IMR-90 (cell line): ENCODE measurements at regions not wholly inside any gene's neighbourhood (a gene's known extent, or its start where the extent isn't known, plus 50 kb on each side); places are given as distances from the start of the nearest gene placed in this dataset.

Experiments used
- ATAC-seq: fragments of 200-7000 bp; cut with Tn5 transposase; 2 replicates; pipeline ENCODE4 v1.9.1; 2020; ENCODE audit warnings: low read depth, mild to moderate bottlenecking, moderate library complexity
- BruUV-seq: library from RNA; stranded (reverse); fragments of 400-500 nt; replicated peaks from 2 replicates; lab custom pipeline; 2021; lab: Mats Ljungman, UMichigan
- CTCF ChIA-PET: fragments of 300-600 bp; formaldehyde crosslinking; extraction: SDS; loops from one replicate; lab custom pipeline; 2021; ENCODE audit warnings: antibody characterized with exemption; lab: Yijun Ruan, JAX
- POLR2A ChIA-PET: fragments of 300-600 bp; sonication (Branson Sonifier 250); formaldehyde crosslinking; loops from one replicate; lab custom pipeline; 2022; ENCODE audit warnings: antibody characterized with exemption; ENCODE audit not compliant: unreplicated experiment; lab: Charles Lee
- DNase-seq: peaks from one replicate; pipeline ENCODE4 v3.0.0; 2013
- H2AFZ ChIP-seq: replicated peaks from 2 replicates; pipeline ENCODE3; 2013; ENCODE audit warnings: low read length, mild to moderate bottlenecking; ENCODE audit not compliant: poor library complexity
- H2AK5ac ChIP-seq: 2 replicates; pipeline ENCODE4 v1.6.1; 2013; ENCODE audit warnings: low read depth, low read length, inconsistent platforms
- H2AK9ac ChIP-seq: replicated peaks from 2 replicates; pipeline ENCODE3; 2013; ENCODE audit warnings: mild to moderate bottlenecking, low read depth, low read length, moderate library complexity; ENCODE audit not compliant: poor library complexity
- H2BK120ac ChIP-seq: 2 replicates; pipeline ENCODE4 v1.6.1; 2013; ENCODE audit warnings: low read depth, low read length, inconsistent platforms
- H2BK15ac ChIP-seq: 3 replicates; pipeline ENCODE4 v1.6.1; 2013; ENCODE audit warnings: low read depth, low read length, inconsistent platforms
- H2BK20ac ChIP-seq: 2 replicates; pipeline ENCODE4 v1.6.1; 2013; ENCODE audit warnings: low read depth, mild to moderate bottlenecking, inconsistent platforms, low read length, moderate library complexity
- H2BK5ac ChIP-seq: 2 replicates; pipeline ENCODE4 v1.6.1; 2013; ENCODE audit warnings: mild to moderate bottlenecking, low read depth, low read length, inconsistent platforms; ENCODE audit not compliant: poor library complexity, severe bottlenecking
- H3K14ac ChIP-seq: replicated peaks from 2 replicates; pipeline ENCODE4 v1.6.1; 2013; ENCODE audit warnings: low read depth, low read length, inconsistent platforms
- H3K18ac ChIP-seq: 2 replicates; pipeline ENCODE4 v1.6.1; 2013; ENCODE audit warnings: low read depth, low read length, control low read depth
- H3K23ac ChIP-seq: 2 replicates; pipeline ENCODE4 v1.6.1; 2013; ENCODE audit warnings: low read depth, low read length, inconsistent platforms
- H3K27ac ChIP-seq: 2 replicates; pipeline ENCODE4 v1.5.1; 2013; ENCODE audit warnings: mild to moderate bottlenecking, control low read depth, low read length; ENCODE audit not compliant: insufficient read depth
- H3K27me3 ChIP-seq: 2 replicates; pipeline ENCODE4 v1.6.1; 2013; ENCODE audit warnings: low read length; ENCODE audit not compliant: control insufficient read depth, insufficient read depth
- H3K36me3 ChIP-seq: 2 replicates; pipeline ENCODE4 v1.6.1; 2013; ENCODE audit warnings: low read length, mixed read lengths; ENCODE audit not compliant: control insufficient read depth, insufficient read depth
- H3K4ac ChIP-seq: 2 replicates; pipeline ENCODE4 v1.6.1; 2013; ENCODE audit warnings: low read depth, low read length, inconsistent platforms
- H3K4me1 ChIP-seq: 2 replicates; pipeline ENCODE4 v1.6.1; 2013; ENCODE audit warnings: low read length, mixed read lengths; ENCODE audit not compliant: control insufficient read depth, insufficient read depth
- H3K4me2 ChIP-seq: 2 replicates; pipeline ENCODE4 v1.6.1; 2013; ENCODE audit warnings: low read depth, mild to moderate bottlenecking, control low read depth, low read length, moderate library complexity
- H3K4me3 ChIP-seq: 2 replicates; pipeline ENCODE4 v1.5.1; 2013; ENCODE audit warnings: low read depth, mild to moderate bottlenecking, control low read depth, low read length, moderate library complexity; ENCODE audit not compliant: insufficient read depth
- H3K56ac ChIP-seq: 2 replicates; pipeline ENCODE4 v1.6.1; 2013; ENCODE audit warnings: low read length, inconsistent platforms; ENCODE audit not compliant: insufficient read depth; ENCODE audit errors: extremely low read depth
- H3K79me1 ChIP-seq, 2 experiments: 2 replicates each; pipeline ENCODE4 v1.6.1; 2013; ENCODE audit warnings: low read length in 2 of 2, inconsistent platforms in 1 of 2, low read depth in 1 of 2
- H3K9ac ChIP-seq: 2 replicates; pipeline ENCODE4 v1.6.1; 2013; ENCODE audit warnings: low read depth, low read length, control low read depth
- H3K9me1 ChIP-seq: 2 replicates; pipeline ENCODE4 v1.6.1; 2013; ENCODE audit warnings: low read length, inconsistent platforms; ENCODE audit not compliant: insufficient read depth
- H3K9me3 ChIP-seq: 2 replicates; pipeline ENCODE4 v1.6.1; 2013; ENCODE audit warnings: low read length; ENCODE audit not compliant: control insufficient read depth, insufficient read depth
- H4K20me1 ChIP-seq: 2 replicates; pipeline ENCODE4 v1.6.1; 2013; ENCODE audit warnings: low read length, inconsistent platforms; ENCODE audit not compliant: insufficient read depth
- H4K5ac ChIP-seq: 2 replicates; pipeline ENCODE4 v1.6.1; 2013; ENCODE audit warnings: mild to moderate bottlenecking, low read depth, low read length, control low read depth
- H4K8ac ChIP-seq, 2 experiments: 2 replicates each; pipeline ENCODE4 v1.6.1; 2013; ENCODE audit warnings: low read depth in 2 of 2, low read length in 2 of 2, control low read depth in 1 of 2, inconsistent platforms in 1 of 2
- H4K91ac ChIP-seq: 2 replicates; pipeline ENCODE4 v1.6.1; 2013; ENCODE audit warnings: low read depth, low read length, inconsistent platforms; ENCODE audit not compliant: insufficient read depth
- BHLHE40 ChIP-seq: fragments of 150-350 bp; IDR thresholded peaks from 2 replicates; pipeline ENCODE4 v1.6.1; 2016; ENCODE audit warnings: mild to moderate bottlenecking, low read depth, low read length
- CHD1 ChIP-seq: IDR thresholded peaks from 2 replicates; pipeline ENCODE4 v1.6.1; 2012; ENCODE audit warnings: low read depth, low read length, improper control_type of control experiment
- ELK1 ChIP-seq: fragments of 150-350 bp; IDR thresholded peaks from 2 replicates; pipeline ENCODE4 v1.6.1; 2016; ENCODE audit warnings: low read depth, mild to moderate bottlenecking, low read length, moderate library complexity, borderline replicate concordance
- MAFK ChIP-seq: IDR thresholded peaks from 2 replicates; pipeline ENCODE4 v1.6.1; 2012; ENCODE audit warnings: low read depth, low read length, improper control_type of control experiment
- MXI1 ChIP-seq: IDR thresholded peaks from 2 replicates; pipeline ENCODE4 v1.6.1; 2012; ENCODE audit warnings: low read depth, mild to moderate bottlenecking, low read length, moderate library complexity, borderline replicate concordance
- NFE2L2 ChIP-seq: fragments of 150-350 bp; IDR thresholded peaks from 2 replicates; pipeline ENCODE4 v1.6.1; 2016; ENCODE audit warnings: low read depth, mild to moderate bottlenecking, low read length
- POLR2A ChIP-seq: IDR thresholded peaks from 2 replicates; pipeline ENCODE4 v1.6.1; 2012; ENCODE audit warnings: mild to moderate bottlenecking, low read depth, low read length
- RAD21 ChIP-seq: IDR thresholded peaks from 2 replicates; pipeline ENCODE4 v1.6.1; 2012; ENCODE audit warnings: low read length, improper control_type of control experiment
- SMC3 ChIP-seq: fragments of 150-350 bp; IDR thresholded peaks from 2 replicates; pipeline ENCODE4 v1.6.1; 2016; ENCODE audit warnings: low read depth, mild to moderate bottlenecking, antibody characterized with exemption, low read length, moderate library complexity
- dilution Hi-C: fragments of 300-500 bp; cut with HindIII; formaldehyde crosslinking; loops from one replicate; pipeline ENCODE4 v1.14.3; 2018; ENCODE audit warnings: low sequenced_read_pairs; ENCODE audit not compliant: unreplicated experiment
- in situ Hi-C: fragments of 300-500 bp; cut with MboI; formaldehyde crosslinking; loops from 3 replicates; pipeline ENCODE4 v1.14.3; 2019; ENCODE audit warnings: low sequenced_read_pairs, inconsistent platforms, mixed read lengths
- intact Hi-C: fragments of 100-400 bp; cut with micrococcal nuclease; formaldehyde crosslinking; loops from 2 replicates; pipeline ENCODE4 v1.10.0; 2022
- TF ChIP-seq, protein P1 (sequence below): fragments of 150-350 bp; IDR thresholded peaks from 2 replicates; pipeline ENCODE4 v1.6.1; 2017; ENCODE audit warnings: mild to moderate bottlenecking, antibody characterized with exemption, low read length, low read depth

DNA sequence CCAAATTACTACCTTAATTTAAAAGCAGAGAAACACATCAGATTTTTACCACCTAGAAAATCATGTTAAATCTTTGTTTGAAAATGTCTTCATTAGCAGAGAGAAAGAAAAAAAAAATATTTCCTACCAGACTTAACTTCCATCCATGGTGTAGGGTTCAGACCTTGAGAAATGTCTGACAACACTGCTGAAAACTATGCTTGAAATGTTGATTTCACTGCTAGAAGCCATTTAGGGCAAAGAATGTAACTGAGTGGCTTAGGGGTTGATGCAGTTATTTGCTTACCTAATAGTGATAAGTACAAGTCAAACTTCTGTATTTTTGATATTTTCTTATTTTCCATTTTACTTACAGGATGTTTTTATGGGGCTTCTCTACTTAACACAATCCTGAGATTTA lies 495.6 kb upstream of the NEGR1 start:
- no peaks in the 10 kb centered on the region for H3K27me3 ChIP-seq
- CTCF ChIA-PET: no interaction called here

More for the DNA sequence above, 495.6 kb upstream of the NEGR1 start:
- no peak overlapping the region for H2AFZ ChIP-seq
- H3K4ac ChIP-seq: no peak overlapping the region
- H2AK9ac ChIP-seq: no peak overlapping the region
- no peaks in the 10 kb centered on the region for H3K4me1 ChIP-seq
- H3K56ac ChIP-seq: no peak overlapping the region
- in situ Hi-C loops: no loop called here
- H3K4me3 ChIP-seq: no peak overlapping the region
- no peak overlapping the region for H2AK5ac ChIP-seq
- no peak overlapping the region for H3K18ac ChIP-seq
- no peak for TF ChIP-seq CHD1
- TF ChIP-seq SMC3: no peak
- TF ChIP-seq, protein P1, sequence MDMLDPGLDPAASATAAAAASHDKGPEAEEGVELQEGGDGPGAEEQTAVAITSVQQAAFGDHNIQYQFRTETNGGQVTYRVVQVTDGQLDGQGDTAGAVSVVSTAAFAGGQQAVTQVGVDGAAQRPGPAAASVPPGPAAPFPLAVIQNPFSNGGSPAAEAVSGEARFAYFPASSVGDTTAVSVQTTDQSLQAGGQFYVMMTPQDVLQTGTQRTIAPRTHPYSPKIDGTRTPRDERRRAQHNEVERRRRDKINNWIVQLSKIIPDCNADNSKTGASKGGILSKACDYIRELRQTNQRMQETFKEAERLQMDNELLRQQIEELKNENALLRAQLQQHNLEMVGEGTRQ: no peak
- no peak for TF ChIP-seq RAD21
- no peak for TF ChIP-seq ELK1
- no peak for TF ChIP-seq POLR2A
- TF ChIP-seq NFE2L2: no peak
- TF ChIP-seq MXI1: no peak
- TF ChIP-seq BHLHE40: no peak
- TF ChIP-seq MAFK: no peak
- dilution Hi-C loops: no loop called here
- BruUV-seq: no TSS peak
- H3K9me1 ChIP-seq: no peaks in the 10 kb centered on the region
- no peaks in the 10 kb centered on the region for H3K36me3 ChIP-seq
- H4K5ac ChIP-seq: no peak overlapping the region
- no peak overlapping the region for H3K9ac ChIP-seq
- no peak overlapping the region for H4K91ac ChIP-seq
- H3K9me3 ChIP-seq: peaks cover 1% of the 10 kb centered on the region; the same call in 1 of the 2 replicates
- H3K23ac ChIP-seq: no peak overlapping the region
- DNase-seq (no peak), ATAC-seq (no peak)
- H4K20me1 ChIP-seq: no peaks in the 10 kb centered on the region
- no peak overlapping the region for H2BK20ac ChIP-seq
- no peak overlapping the region for H3K4me2 ChIP-seq
- H3K79me1 ChIP-seq: no peaks in the 10 kb centered on the region
- no peak overlapping the region for H4K8ac ChIP-seq
- H3K27ac ChIP-seq: no peak overlapping the region
- H2BK120ac ChIP-seq: no peak overlapping the region
- no peak overlapping the region for H3K14ac ChIP-seq
- intact Hi-C loops: no loop called here
- POLR2A ChIA-PET: no interaction called here
- H2BK5ac ChIP-seq: no peak overlapping the region
- H2BK15ac ChIP-seq: no peak overlapping the region
